Kidney (tissue), 13 donors: ENCODE measurements at regions not wholly inside any gene's neighbourhood (a gene's known extent, or its start where the extent isn't known, plus 50 kb on each side); places are given as distances from the start of the nearest gene placed in this dataset.

ENCODE experiments used
- DNase-seq, 5 donors: peaks; one replicate each; pipeline ENCODE4 v3.0.0-alpha.2; 2013 to 2020
- FAIRE-seq: peaks from 2 replicates; lab custom pipeline; 2012; peaks lifted over from hg19 to GRCh38; lab: Jason Lieb, UNC
- H3K27ac ChIP-seq, 2 donors: one replicate each; pipeline ENCODE4 v1.7.0; 2013; ENCODE audit warnings: low read depth in 2 of 2, low read length in 2 of 2, inconsistent platforms in 1 of 2
- H3K27me3 ChIP-seq: one replicate; pipeline ENCODE4 v1.7.1; 2013; ENCODE audit warnings: low read length, inconsistent platforms; ENCODE audit not compliant: control insufficient read depth, insufficient read depth
- H3K36me3 ChIP-seq, 3 donors: one replicate each; pipeline versions ENCODE4 v1.7.0 to v1.7.1; 2013; ENCODE audit warnings: low read length in 3 of 3, control low read depth in 1 of 3, inconsistent platforms in 1 of 3; ENCODE audit not compliant: insufficient read depth in 3 of 3, control insufficient read depth in 2 of 3
- H3K4me1 ChIP-seq, 3 donors: one replicate each; pipeline versions ENCODE4 v1.7.0 to v1.7.1; 2013; ENCODE audit warnings: low read length in 3 of 3, inconsistent platforms in 1 of 3, low read depth in 1 of 3; ENCODE audit not compliant: control insufficient read depth in 2 of 3, insufficient read depth in 2 of 3
- H3K4me3 ChIP-seq, 3 donors: one replicate each; pipeline versions ENCODE4 v1.7.0 to v1.8.1; 2013; ENCODE audit warnings: low read length in 3 of 3, control low read depth in 1 of 3, inconsistent platforms in 1 of 3
- H3K9ac ChIP-seq, 3 donors: one replicate each; pipeline versions ENCODE4 v1.7.0 to v1.7.1; 2013; ENCODE audit warnings: low read length in 3 of 3, control low read depth in 1 of 3, inconsistent platforms in 1 of 3
- H3K9me3 ChIP-seq, 3 donors: one replicate each; pipeline versions ENCODE4 v1.7.0 to v1.7.1; 2013; ENCODE audit warnings: low read length in 3 of 3, control low read depth in 1 of 3, inconsistent platforms in 1 of 3; ENCODE audit not compliant: control insufficient read depth in 2 of 3, insufficient read depth in 1 of 3
- intact Hi-C: fragments of 100-400 bp; cut with DNase I; formaldehyde crosslinking; loops from one replicate; pipeline ENCODE4 v1.11.1; 2022
- TF ChIP-seq, protein P1 (sequence below): IDR thresholded peaks from 3 replicates; pipeline ENCODE4 v1.5.1; 2012; ENCODE audit warnings: mild to moderate bottlenecking, moderate library complexity, borderline replicate concordance; ENCODE audit not compliant: insufficient read depth; ENCODE audit errors: extremely low read depth
- donor health status: control.
- donor health status: control.
- donor health status: control.
- donor health status: control.
- donor health status: control.
- donor health status: DM: yes; HTN: yes; CAD: no.
- donor health status: Normal renal cell carcinoma (clear cell type).

GRCh38 chr2:12155303-12156051, 409.0 kb downstream of the LPIN1 start:
- DNase-seq, result peak in 1 of 5 donors; percentile 71
- intact Hi-C loops, result no loop called here
- Histone ChIP-seq H3K9ac (no peak overlapping the region), H3K36me3 (no peaks in the 10 kb centered on the region), H3K4me3 (no peak overlapping the region), H3K27me3 (no peaks in the 10 kb centered on the region), H3K9me3 (no peaks in the 10 kb centered on the region), H3K27ac (no peak overlapping the region), H3K4me1 (no peaks in the 10 kb centered on the region)
- FAIRE-seq, result no peak
- TF ChIP-seq, protein P1, sequence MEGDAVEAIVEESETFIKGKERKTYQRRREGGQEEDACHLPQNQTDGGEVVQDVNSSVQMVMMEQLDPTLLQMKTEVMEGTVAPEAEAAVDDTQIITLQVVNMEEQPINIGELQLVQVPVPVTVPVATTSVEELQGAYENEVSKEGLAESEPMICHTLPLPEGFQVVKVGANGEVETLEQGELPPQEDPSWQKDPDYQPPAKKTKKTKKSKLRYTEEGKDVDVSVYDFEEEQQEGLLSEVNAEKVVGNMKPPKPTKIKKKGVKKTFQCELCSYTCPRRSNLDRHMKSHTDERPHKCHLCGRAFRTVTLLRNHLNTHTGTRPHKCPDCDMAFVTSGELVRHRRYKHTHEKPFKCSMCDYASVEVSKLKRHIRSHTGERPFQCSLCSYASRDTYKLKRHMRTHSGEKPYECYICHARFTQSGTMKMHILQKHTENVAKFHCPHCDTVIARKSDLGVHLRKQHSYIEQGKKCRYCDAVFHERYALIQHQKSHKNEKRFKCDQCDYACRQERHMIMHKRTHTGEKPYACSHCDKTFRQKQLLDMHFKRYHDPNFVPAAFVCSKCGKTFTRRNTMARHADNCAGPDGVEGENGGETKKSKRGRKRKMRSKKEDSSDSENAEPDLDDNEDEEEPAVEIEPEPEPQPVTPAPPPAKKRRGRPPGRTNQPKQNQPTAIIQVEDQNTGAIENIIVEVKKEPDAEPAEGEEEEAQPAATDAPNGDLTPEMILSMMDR, result no peak

DNA sequence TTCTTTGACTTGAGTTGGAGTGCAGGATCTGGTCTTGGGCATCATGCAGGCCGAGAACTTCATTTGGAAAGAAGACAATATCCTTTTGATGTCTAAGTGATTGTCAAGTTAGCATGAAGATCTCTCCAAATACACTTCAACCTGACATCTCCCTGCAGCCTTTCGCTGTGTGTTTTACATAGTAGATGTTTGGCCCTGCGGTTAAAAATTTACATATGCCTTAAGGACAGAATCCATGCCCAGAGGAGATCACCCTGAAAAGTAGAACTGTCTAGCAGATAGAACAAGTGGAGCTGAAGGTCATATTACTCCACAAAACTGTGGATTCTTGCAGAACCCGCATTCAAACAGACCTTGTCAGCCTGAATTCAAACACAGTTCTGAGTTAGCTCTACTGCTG, 409.9 kb downstream of the LPIN1 start:
- DNase-seq, result no peak
- intact Hi-C loops, result no loop called here
- FAIRE-seq, result no peak
- Histone ChIP-seq H3K9ac (no peak overlapping the region), H3K4me3 (no peak overlapping the region), H3K27ac (no peak overlapping the region), H3K36me3 (no peaks in the 10 kb centered on the region), H3K9me3 (no peaks in the 10 kb centered on the region), H3K27me3 (no peaks in the 10 kb centered on the region), H3K4me1 (no peaks in the 10 kb centered on the region)
- TF ChIP-seq, protein P1, result no peak

GRCh38 chr2:12161085-12161484, 414.7 kb downstream of the LPIN1 start:
- TF ChIP-seq, protein P1, result no peak
- intact Hi-C loops, result no loop called here
- no peaks in the 10 kb centered on the region for H3K36me3 ChIP-seq
- H3K4me3 ChIP-seq, result no peak overlapping the region
- FAIRE-seq (no peak), DNase-seq (peak in 1 of 5 donors; percentile 36)
- no peak overlapping the region for H3K27ac ChIP-seq
- no peaks in the 10 kb centered on the region for H3K27me3 ChIP-seq
- H3K9ac ChIP-seq, result no peak overlapping the region
- H3K9me3 ChIP-seq, result no peaks in the 10 kb centered on the region
- H3K4me1 ChIP-seq, result no peaks in the 10 kb centered on the region
